ENCODE measurements at regions not wholly inside any gene's neighbourhood (a gene's known extent, or its start where the extent isn't known, plus 50 kb on each side); places are given as distances from the start of the nearest gene placed in this dataset.

- TF ChIP-seq IRX3 (CRISPR knock-in tag; IDR thresholded peaks at IDR 0.05; ENCODE audit: borderline replicate concordance, low read depth): no peak
- TF ChIP-seq POLR2A (IDR thresholded peaks at IDR 0.05; ENCODE audit: insufficient read depth in 1 of 2, low read depth in 2 of 2, low read length in 2 of 2): no peak
- no peak for TF ChIP-seq ZNF124 (CRISPR knock-in tag; IDR thresholded peaks at IDR 0.05)
- TF ChIP-seq ZFP36L2 (CRISPR knock-in tag; IDR thresholded peaks at IDR 0.05): no peak
- TF ChIP-seq EEA1 (CRISPR knock-in tag; IDR thresholded peaks at IDR 0.05; ENCODE audit: borderline replicate concordance): no peak
- no peak for TF ChIP-seq YY1 (IDR thresholded peaks at IDR 0.05; ENCODE audit: insufficient read depth, insufficient replicate concordance, low read depth, low read length)
- TF ChIP-seq GTF3A (CRISPR knock-in tag; conservative IDR thresholded peaks at IDR 0.05): no peak
- no peak for TF ChIP-seq FOSL2 (CRISPR knock-in tag; IDR thresholded peaks at IDR 0.05)
- TF ChIP-seq KDM5A (IDR thresholded peaks at IDR 0.05; ENCODE audit: borderline replicate concordance, low read length): no peak
- TF ChIP-seq NR3C1 (CRISPR knock-in tag; IDR thresholded peaks at IDR 0.05): no peak
These were observed 133.0 kb downstream of the BACH1 start for GRCh38 chr21:29431680-29432079.

All from HepG2 (cell line).